ENCODE measurements at regions not wholly inside any gene's neighbourhood (a gene's known extent, or its start where the extent isn't known, plus 50 kb on each side); places are given as distances from the start of the nearest gene placed in this dataset.
"Not testable (repeated sequence)": the region's sequence is repeated elsewhere in the genome, so short reads cannot be mapped to it uniquely, and the experiment has no call there.

DNA sequence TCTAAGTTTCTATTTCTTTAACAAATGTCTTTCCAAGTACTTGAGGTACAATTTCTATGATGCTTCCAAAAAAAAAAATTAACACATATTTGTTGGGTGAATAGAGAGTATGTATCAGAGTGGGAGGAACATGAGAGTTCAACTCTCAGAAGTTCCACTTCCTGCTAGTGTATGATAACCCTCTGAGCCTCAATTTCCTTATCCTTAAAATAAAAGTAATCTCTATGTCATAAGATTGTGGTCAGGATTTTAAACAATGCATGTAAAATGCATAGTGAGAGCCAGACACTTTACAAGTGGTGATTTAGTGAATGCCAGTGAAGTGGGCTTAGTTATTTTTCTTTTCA, 270.3 kb upstream of the AMIGO2 start:
- no peak for DNase-seq (ENCODE audit: low read depth, low spot score)

DNA sequence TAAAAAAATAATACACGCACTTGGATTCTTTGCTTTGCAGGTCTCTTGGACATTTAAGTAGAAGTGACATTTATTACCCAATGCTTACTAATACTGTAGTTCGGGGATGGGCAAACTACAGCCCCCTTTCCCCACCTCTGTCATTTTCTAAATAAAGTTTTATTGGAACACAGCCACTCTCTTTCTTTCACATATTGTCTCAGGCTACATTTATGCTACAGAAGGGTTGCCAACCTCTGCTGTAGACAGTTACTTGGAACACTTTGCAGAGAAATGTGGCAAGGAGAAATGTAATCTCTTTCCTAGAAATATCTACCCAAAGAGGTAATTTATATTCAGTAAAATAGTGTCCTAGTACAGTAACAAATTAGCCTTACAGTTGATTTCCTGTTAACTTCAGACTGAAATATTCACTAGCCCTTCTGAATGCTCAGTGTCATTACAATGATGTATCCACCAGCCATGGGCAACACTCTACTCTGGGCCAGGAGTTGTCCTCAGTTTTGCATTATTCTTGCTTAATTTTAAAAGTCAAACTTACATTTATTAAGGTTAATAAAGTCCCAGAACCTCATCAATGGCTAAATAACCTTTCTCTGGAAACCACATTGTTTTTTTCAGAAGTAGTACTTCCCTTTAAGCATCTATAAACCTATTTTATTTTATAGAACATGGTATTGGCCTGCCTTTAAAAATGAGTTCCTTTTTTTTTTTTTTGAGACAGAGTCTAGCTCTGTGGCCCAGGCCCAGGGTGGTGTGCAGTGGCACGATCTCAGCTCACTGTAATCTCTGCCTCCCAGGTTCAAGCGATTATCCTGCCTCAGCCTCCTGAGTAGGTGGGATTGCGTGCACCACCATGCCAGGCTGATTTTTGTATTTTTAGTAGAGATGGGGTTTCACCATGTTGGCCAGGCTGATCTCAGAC, 269.6 kb upstream of the AMIGO2 start:
- no peak for DNase-seq (ENCODE audit: low read depth, low spot score)

DNA sequence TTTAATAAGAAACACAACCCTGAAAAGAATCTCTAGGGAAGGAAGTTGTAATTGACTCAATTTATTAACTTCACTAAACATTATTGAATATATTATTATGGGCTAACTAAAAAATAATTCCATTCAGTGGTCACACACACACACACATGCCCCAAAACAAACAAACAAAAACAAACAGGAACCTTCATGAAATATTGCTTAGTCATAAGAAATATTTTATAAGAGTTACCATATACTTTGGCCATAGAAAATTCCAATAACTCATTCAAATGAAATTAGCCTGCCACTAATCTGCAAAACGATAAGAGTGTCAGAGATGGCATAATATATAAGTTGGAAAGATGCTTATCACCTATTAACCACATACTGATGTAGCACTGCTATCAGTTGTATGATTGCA, 268.4 kb upstream of the AMIGO2 start:
- DNase-seq (ENCODE audit: low read depth, low spot score): no peak

DNA sequence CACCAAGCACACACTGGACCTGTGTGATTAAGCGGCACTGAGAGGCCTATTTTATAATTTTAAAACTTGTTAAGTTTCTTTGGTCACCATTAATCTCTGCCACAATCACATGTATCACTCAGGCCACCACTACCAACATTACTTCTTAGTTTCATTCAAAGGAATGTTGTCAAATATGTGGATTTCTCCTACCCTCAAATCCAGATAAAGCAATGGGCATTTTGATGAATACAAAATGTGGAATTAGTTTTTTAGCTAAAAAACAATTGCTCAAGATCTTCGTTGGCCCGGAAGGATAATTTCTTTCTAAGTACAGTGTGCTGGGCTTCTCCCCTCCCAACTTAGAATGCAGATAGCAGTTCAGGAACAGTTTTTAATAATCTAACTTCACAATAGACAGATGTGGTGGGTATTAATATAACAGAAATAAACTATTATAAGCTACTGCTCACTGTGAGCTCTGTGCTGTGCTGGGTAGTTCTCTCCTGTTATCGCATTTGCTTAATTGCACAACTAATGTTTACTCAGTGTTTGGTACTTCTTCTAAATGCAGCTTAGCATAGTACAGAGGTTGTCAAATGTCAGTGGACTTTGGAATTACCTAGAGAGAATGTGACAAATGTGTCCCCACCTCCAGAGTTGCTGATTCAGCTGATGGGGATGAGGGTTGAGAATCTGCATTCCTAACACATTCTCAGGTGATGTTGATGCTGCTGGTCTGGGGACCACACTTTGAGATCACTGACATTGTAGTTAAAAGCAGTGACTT, 266.7 kb upstream of the AMIGO2 start:
- DNase-seq (ENCODE audit: low read depth, low spot score): no peak

DNA sequence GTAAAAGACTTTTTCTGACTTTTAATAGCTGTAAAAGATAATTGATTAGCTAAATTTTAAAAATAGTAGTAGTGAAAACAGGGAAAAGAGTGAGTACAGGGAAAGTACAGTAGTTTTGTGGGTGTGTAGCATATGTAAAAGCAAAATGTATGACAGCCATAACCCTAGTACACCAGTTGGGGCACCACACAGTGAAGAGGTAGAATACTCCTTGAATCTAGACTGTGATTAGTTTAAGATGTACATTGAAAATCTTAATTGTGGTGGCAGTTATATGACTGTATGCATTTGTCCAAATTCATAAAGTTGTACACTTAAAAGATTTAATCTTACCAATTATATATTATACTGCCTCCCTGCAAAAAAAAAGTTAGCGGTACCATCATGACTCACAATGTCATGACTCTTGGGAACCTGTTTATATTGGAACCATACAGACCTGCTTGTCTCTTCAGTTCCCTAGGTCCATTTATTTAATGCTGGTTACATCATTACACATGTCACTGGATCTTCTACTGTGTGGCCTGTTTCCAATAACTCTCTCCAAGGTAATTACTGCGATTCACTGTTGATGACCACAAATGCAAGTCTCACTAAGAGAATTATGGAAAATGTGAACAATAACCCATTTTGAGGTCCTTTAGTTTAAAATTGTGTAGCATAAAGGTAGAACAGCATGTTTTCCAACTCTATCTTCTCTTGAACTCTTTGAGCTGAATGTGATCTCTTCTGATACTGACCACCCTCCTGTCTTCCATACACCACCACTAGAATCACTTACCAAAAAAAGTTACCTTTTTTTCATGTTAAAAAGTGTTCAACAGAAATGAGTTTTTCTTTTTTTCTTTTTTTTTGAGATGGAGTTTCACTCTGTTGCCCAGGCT, 264.2 kb upstream of the AMIGO2 start:
- peak; percentile 49 for DNase-seq (ENCODE audit: low read depth, low spot score)

DNA sequence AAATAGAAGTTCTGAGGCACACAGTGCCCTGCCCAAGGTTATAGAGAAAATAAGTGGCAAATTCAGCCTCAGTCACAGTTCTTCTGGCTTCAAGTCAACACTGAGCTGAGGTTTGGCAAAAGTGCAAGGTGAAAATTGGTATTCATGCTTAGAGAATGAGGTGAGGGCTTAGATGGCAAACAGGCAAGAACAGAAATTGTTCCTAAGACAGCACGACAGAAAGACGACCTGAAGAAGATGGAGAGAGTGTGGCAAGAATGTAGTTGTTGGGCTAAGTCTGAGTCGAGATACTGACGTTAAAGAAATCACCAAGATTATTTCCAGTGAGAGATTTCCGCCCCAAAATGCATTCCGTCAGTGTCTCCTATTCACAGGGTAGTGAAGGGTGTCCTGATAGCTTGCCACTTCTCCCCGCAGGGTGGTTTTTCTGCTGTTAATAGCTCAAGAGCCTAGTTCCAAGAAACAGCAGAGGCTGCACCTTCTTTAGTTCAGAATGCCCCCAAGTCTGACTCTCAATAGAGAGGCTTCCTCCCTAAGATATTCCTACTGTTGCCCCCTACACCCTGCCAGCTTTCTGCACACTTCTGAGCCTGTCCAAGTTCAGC, 260.8 kb upstream of the AMIGO2 start:
- DNase-seq (ENCODE audit: low read depth, low spot score): peak; percentile 74

DNA sequence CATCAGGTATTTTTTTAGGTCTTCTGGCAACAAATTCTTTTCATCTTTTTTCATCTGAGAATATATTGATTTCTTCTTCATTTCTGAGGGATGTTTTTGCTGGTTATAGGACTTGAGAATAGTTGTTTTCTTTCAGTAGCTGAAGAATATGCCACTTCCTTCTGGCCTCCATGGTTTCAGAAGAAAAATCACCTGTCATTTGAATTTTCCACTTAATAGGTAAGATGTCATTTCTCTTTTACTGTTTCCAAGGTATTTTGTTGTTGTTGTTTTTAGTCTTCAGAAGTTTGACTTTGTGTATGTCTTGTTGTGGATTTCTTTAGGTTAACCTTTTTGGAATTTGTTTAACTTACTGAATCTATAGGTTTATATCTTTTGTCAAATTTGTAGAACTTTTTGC, 257.8 kb upstream of the AMIGO2 start:
- DNase-seq (ENCODE audit: low read depth, low spot score): no peak

DNA sequence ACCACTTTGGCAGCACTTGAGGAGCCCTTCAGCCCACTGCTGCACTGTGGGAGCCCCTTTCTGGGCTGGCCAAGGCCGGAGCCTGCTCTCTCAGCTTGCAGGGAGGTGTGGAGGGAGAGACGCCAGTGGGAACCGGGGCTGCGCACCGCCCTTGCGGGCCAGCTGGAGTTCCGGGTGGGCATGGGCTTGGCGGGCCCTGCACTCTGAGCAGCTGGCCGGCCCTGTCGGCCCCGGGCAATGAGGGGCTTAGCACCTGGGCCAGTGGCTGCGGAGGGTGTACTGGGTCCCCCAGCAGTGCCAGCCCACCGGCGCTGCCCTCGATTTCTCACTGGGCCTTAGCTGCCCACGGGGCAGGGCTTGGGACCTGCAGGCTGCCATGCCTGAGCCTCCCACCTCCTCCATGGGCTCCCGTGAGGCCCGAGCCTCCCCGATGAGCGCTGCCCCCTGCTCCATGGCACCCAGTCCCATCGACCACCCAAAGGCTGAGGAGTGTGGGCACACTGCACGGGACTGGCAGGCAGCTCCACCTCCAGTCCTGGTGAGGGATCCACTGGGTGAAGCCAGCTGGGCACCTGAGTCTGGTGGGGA, 253.6 kb upstream of the AMIGO2 start:
- not testable (repeated sequence) for DNase-seq (ENCODE audit: low read depth, low spot score)

DNA sequence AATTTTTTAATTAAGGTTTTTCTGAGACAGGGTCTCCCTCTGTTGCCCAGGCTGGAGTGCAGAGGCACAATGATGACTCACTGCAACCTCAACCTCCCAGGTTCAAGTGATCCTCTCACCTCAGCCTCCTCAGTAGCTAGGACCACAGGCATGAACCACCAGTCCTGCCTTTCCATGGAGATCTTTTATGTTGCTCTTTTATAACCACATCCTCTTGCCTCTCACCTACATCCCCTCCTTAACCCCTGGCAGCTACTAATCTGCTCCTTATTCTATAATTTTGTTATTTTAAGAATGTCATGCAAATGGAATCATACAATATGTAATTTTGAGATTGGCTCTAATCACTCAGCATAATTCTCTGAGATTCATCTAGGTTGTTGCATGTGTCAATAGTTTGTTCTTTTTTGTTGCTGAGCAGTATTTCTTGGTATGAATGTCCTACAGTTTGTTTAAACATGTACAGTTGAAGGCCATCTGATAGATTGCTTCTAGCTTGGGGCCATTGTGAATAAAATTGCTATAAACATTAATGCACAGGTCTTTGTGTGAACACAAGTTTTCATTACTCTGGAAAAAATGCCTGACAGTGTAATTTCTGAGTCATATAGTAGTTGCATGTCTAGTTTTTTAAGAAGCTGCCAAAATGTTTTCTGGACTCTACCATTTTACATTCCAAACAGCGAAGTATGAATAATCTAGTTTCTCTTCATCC, 249.2 kb upstream of the AMIGO2 start:
- DNase-seq (ENCODE audit: low read depth, low spot score): peak; percentile 5

DNA sequence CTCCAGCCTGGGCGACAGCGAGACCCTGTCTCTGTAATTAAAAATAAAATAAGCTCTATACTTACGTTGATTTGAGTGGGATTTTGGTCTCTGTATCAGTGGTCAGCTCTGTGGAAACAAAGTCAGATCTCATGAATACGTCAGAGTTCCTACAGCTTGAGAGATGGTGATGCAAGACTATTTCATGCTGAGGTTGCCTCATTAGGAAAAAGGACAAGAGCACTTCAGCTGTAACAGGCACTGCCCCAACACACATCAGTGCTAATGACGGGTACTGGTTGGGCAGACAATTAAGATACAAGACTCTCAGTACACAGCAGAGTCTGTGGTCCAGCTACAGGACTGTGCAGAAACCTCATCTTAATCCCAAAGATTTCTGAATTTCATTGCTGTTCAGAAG, 246.4 kb upstream of the AMIGO2 start:
- DNase-seq (ENCODE audit: low read depth, low spot score): no peak

DNA sequence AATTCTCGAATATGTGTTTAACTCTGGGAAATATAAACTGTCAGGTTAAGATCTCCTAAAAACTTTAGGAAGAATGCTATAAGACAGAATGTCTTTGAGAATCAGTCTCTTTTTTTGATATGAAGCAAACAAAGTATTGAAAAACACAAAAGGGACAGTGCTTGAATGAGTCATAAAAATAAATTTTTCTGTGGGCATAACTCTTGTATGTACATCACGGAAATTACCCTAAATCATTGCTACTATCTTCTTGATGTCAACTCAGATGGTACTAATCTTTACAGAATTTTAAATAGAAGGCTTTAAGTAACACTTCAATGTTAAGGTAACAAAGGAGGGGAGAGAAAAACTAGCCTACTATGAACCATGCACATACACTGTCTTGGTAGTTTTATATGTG, 244.0 kb upstream of the AMIGO2 start:
- no peak for DNase-seq (ENCODE audit: low read depth, low spot score)

DNA sequence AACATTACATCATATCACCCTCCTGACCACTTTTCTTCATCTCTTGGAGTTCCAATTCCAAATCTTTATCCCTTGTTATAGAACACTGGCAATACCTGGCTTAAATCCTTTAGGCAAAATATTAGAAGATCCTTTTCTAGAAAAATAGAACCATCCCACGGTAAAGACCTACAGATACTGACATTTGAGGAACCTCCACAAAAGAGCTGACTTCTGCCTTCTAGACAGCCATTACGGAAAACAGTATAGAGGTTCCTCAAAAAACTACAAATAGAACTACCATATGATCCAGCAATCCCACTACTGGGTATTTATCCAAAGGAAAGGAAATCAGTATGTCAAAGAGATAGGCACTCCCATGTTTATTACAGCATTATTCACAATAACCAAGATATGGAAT, 241.7 kb upstream of the AMIGO2 start:
- DNase-seq (ENCODE audit: low read depth, low spot score): no peak

DNA sequence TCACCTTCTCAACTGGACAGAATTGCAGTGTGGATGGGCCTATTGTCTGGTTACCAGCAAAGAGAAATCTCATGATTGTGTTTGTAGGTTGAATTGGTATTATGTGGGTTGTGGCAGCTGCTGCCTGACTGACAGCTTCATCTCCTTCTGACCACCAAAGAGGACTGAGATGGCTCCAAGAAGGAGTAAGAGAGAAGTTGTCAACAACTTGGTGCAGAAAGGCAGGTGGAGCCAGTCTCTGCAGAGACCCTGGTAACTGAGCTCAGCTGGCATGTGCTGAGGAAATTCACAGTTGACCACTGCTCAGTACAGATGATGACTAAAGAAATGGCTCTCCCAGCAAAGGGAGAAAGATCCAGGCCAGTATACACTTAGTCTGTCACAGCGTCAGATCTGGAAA, 240.0 kb upstream of the AMIGO2 start:
- no peak for DNase-seq (ENCODE audit: low read depth, low spot score)

DNA sequence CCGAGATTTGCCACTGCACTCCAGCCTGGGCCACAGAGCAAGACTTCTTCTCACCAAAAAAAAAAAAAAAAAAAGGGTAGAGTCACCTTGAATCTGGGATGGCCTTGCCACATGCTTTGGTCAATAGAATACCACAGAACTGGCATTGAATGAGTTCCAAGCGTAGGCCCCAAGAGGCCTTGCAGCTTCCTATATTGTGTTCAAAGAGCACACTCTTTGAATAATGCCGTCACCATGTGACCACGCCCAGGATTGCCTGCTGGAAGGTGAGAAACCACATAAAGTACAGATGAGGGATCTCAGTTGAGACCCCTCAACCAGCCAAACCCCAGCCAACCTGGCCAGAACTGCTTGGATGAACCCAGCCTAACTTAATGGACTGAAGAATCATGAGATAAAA, 239.2 kb upstream of the AMIGO2 start:
- DNase-seq (ENCODE audit: low read depth, low spot score): no peak

DNA sequence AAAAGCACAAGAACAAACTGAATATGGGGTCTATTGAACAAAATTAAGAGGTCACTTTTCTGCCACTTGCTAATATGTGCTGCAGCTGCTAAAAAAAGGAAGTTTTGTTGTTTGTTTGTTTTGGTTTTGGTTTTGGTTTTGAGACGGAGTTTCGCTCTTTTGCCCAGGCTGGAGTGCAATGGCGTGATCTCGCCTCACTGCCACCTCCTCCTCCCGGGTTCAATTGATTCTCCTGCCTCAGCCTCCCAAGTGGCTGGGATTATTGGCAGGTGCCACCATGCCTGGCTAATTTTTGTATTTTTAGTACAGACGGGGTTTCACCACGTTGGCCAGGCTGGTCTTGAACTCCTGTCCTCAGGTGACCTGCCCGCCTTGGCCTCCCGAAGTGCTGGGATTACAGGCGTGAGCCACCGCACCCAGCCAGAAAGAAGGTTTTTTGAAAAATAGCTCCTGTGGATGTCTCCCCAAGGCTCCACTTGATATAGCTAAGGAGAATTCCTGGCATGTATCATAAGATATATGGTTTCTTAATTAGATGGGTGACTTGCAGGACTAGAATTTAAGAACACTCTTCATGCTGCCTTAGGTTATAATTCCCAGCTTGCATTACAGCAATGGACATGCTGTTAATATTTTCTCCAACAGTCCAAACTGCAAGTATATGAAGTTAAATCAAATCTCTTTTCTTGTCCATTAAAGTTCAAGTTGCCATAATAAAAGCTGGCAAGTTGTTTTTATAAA, 237.6 kb upstream of the AMIGO2 start:
- no peak for DNase-seq (ENCODE audit: low read depth, low spot score)

DNA sequence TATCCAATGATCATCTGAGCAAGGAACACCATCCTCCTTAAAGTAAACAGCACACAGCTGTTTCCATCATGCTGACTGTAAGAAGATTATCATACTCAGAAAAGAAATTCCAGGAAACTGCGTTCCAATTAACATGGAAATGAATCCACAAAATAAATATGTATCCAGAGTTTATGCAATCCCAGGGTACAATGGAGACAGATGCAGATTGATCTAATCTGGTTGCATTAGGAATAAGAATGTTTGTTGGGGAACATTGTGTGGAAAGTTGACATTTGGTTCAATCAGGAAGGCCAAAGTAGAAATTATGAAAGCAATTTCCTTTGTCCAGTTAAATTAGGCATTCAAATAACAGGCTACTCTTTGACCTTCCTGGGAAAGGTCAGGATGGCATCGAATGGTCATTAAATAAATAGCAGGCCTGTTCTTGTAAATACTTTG, 236.9 kb upstream of the AMIGO2 start:
- no peak for DNase-seq (ENCODE audit: low read depth, low spot score)

DNA sequence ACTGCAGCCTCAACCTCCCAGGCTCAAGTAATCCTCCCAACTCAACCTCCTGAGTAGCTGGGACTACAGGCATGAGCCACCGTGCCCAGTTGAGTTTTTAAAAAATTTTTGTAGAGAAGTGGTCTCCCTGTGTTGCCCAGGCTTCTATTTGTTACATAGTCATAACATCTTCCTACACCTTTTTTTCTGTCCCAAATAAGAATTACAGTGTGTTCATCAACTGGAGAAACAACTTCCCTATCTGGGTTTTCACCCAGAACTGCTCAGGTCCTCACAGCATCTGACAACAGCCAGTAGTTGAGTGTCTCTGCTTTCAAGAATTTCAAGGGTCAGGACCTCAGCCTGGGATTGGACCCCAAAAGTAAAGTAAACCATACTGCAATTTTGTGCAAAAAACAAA, 235.2 kb upstream of the AMIGO2 start:
- no peak for DNase-seq (ENCODE audit: low read depth, low spot score)

DNA sequence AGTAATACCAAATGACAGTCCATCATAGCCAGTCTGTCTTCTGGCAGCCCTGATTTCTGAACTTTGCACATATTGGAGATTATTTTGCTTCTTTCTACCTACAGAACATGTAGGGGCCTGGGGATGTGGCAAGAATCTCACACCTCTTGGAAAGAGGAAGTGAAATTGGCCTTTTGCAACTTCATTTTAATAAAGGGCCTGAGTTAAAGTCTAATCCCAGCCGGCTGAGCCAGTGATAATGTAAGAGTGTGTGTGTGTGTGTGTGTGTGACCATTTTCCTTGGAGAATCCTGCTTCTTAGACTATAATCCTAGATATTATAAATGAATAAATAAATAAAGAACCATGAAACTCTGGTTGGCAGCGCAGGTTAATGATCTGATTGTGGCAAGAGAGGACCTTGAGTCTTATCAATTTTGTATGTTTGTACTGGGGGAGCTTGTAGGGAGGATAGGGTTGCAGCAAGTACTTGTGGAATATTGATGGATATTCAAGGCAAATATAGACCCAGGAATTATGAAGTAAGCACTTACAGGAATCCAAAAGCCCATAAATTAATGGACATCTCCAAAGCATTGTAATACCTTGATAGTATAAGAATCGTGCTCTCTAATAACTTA, 233.2 kb upstream of the AMIGO2 start:
- DNase-seq (ENCODE audit: low read depth, low spot score): no peak

DNA sequence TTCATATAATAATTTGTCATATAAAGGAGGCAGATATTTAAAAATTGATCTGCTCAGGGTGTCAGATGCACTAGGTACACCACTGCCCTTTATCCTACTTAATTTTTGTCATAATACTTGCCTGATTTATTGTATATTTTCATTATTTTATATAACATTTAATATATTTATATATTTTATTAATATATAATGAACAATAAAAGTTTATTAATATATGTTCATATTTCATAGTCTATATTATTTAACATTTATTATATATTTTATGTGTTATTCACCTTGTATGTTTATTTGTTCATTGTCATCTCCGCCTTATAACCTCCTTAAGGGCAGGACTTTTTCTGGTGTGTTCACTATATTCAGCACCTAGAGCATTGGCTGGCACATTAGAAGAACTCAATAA, 232.4 kb upstream of the AMIGO2 start:
- no peak for DNase-seq (ENCODE audit: low read depth, low spot score)
